Gastroesophageal sphincter (tissue), 4 donors: ENCODE measurements at regions not wholly inside any gene's neighbourhood (a gene's known extent, or its start where the extent isn't known, plus 50 kb on each side); places are given as distances from the start of the nearest gene placed in this dataset.

Experiments used
- ATAC-seq: fragments of 150-250 bp; one replicate; pipeline ENCODE4 v1.9.1; 2016; ENCODE audit warnings: mild to moderate bottlenecking, moderate library complexity
- H3K27ac ChIP-seq, 4 donors: fragments of 200-600 bp; sonication (generic) in 3 of 4; 1 replicate in 3 of 4; 2 replicates in 1 of 4; pipeline ENCODE4 v1.5.1; 2016 to 2019
- H3K27me3 ChIP-seq: fragments of 200-600 bp; sonication (generic); one replicate; pipeline ENCODE4 v1.5.1; 2019
- H3K36me3 ChIP-seq, 2 donors: fragments of 200-600 bp; sonication (generic); one replicate each; pipeline ENCODE4 v1.5.1; 2019; ENCODE audit warnings: control low read depth in 1 of 2
- H3K4me1 ChIP-seq, 3 donors: fragments of 200-600 bp; sonication (generic); 1 replicate in 2 of 3; 2 replicates in 1 of 3; pipeline ENCODE4 v1.5.1; 2016 to 2019; ENCODE audit warnings: control low read depth in 2 of 3
- H3K4me3 ChIP-seq, 2 donors: fragments of 200-600 bp; sonication (generic); one replicate each; pipeline ENCODE4 v1.5.1; 2019; ENCODE audit warnings: mild to moderate bottlenecking in 1 of 2, moderate library complexity in 1 of 2
- H3K9me3 ChIP-seq, 3 donors: fragments of 200-600 bp; sonication (generic); one replicate each; pipeline ENCODE4 v1.5.1; 2017 to 2019; ENCODE audit warnings: control low read depth in 2 of 3
- CTCF ChIP-seq, 4 experiments: fragments of 200-600 bp in 2 of 4; fragments of 450-650 bp in 2 of 4; sonication (generic) in 1 of 4; IDR thresholded peaks; one replicate each; pipeline ENCODE4 v1.5.1; 2017 to 2019; ENCODE audit warnings: antibody characterized with exemption in 4 of 4, mild to moderate bottlenecking in 2 of 4, moderate library complexity in 2 of 4
- EP300 ChIP-seq: sonication (generic); formaldehyde crosslinking; IDR thresholded peaks from one replicate; pipeline ENCODE4 v1.6.1; 2017; ENCODE audit warnings: antibody characterized with exemption, mild to moderate bottlenecking
- POLR2A ChIP-seq, 2 donors: fragments of 450-650 bp; IDR thresholded peaks; one replicate each; pipeline ENCODE4 v1.6.1; 2017; ENCODE audit warnings: antibody characterized with exemption in 2 of 2, mild to moderate bottlenecking in 2 of 2, moderate library complexity in 1 of 2
- POLR2AphosphoS5 ChIP-seq: sonication (generic); formaldehyde crosslinking; IDR thresholded peaks from one replicate; pipeline ENCODE4 v1.6.1; 2017; ENCODE audit warnings: antibody characterized with exemption
- WGBS, 2 donors: methylation state at CpG; one replicate each; pipeline ENCODE4 v1.1.5; 2018; ENCODE audit warnings: low coverage in 1 of 2; 5-methylcytosine and 5-hydroxymethylcytosine counted together

GRCh38 chr18:67305466-67305865 lies 211.1 kb downstream of the DSEL start:
- H3K27ac ChIP-seq: no peak overlapping the region
- no peak overlapping the region for H3K4me3 ChIP-seq
- 50 to 72% methylated on average over 1 to 2 of the region's 3 CpGs for WGBS, 2 donors
- H3K27me3 ChIP-seq: no peaks in the 10 kb centered on the region
- H3K36me3 ChIP-seq: no peaks in the 10 kb centered on the region
- ATAC-seq: no peak
- no peak for TF ChIP-seq POLR2AphosphoS5
- TF ChIP-seq POLR2A (IDR thresholded peaks at IDR 0.05): no peak
- no peak for TF ChIP-seq CTCF (IDR thresholded peaks at IDR 0.05)
- TF ChIP-seq EP300: no peak
- no peaks in the 10 kb centered on the region for H3K9me3 ChIP-seq
- H3K4me1 ChIP-seq: no peaks in the 10 kb centered on the region

DNA sequence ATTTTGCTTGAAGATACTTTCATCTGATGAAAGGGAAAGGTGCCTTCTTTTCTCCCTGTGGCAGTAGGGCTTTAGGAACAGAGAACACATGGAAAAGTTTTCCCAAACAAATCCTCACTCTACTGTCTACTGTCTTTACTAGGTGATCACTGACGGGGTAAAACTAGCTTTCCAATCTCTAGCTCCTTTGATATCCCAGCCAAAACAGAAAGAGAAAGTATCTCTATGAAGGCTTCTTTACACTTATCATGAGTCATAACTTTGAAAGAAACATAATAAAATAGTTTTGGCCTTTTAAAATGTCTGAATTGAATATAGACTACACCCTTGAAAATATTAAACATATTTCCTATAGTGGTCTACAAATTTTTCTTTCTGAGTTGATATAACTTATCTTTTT lies 214.5 kb downstream of the DSEL start:
- Histone ChIP-seq H3K27me3 (no peaks in the 10 kb centered on the region), H3K9me3 (no peaks in the 10 kb centered on the region), H3K27ac (no peak overlapping the region), H3K36me3 (no peaks in the 10 kb centered on the region), H3K4me3 (no peak overlapping the region), H3K4me1 (no peaks in the 10 kb centered on the region)
- 18% methylated on average over 1 of the region's 1 CpG for WGBS, 2 donors
- no peak for ATAC-seq
- TF ChIP-seq CTCF (IDR thresholded peaks at IDR 0.05) (no peak), POLR2A (IDR thresholded peaks at IDR 0.05) (no peak), POLR2AphosphoS5 (no peak), EP300 (no peak)

DNA sequence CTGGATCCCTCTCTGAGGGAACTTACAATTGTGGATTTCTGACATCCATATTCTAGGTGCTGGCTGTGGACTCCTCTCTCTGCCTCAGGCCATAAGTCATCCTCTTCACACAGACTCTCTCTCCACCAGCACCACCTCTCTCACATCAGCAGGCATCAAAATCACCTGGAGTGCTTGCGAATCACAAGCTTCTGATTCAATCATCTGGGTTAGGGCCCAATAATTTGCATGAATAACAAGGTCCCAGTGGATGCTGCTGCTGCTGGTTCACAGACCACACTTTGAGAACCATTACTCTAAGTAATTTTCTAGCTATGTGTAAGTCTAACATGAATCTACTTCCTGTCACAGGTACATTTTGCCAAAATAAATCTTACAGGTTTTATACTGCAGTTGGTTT lies 214.9 kb downstream of the DSEL start:
- no peaks in the 10 kb centered on the region for H3K36me3 ChIP-seq
- no peak for ATAC-seq
- H3K4me1 ChIP-seq: no peaks in the 10 kb centered on the region
- TF ChIP-seq POLR2AphosphoS5 (no peak), POLR2A (IDR thresholded peaks at IDR 0.05) (no peak), EP300 (no peak), CTCF (IDR thresholded peaks at IDR 0.05) (no peak)
- H3K27me3 ChIP-seq: no peaks in the 10 kb centered on the region
- H3K27ac ChIP-seq: no peak overlapping the region
- H3K4me3 ChIP-seq: no peak overlapping the region
- no peaks in the 10 kb centered on the region for H3K9me3 ChIP-seq
- 88 to 100% methylated on average over 1 of the region's 1 CpG for WGBS, 2 donors

DNA sequence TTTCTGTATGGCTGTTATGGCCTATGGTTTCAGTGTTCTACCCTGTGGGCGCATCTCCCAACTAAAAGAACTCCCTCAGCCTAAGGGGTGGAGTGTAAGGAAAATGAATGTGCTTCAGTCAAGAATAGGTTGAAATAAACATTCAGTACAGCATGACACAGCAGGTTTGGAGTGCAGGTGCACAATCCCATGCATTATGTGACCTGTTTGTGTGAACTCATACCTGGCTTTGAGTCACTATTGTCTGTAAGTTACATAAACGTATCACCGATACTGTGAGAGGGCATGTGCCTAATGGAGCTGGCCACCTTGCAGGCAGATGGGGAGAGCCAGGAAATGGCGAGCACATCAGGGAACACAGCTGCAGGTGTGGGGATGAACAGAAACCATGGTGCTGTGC lies 216.0 kb downstream of the DSEL start:
- no peak for TF ChIP-seq POLR2AphosphoS5
- TF ChIP-seq POLR2A (IDR thresholded peaks at IDR 0.05): no peak
- no peak for TF ChIP-seq CTCF (IDR thresholded peaks at IDR 0.05)
- TF ChIP-seq EP300: no peak
- H3K36me3 ChIP-seq: no peaks in the 10 kb centered on the region
- H3K9me3 ChIP-seq: no peaks in the 10 kb centered on the region
- no peaks in the 10 kb centered on the region for H3K4me1 ChIP-seq
- no peaks in the 10 kb centered on the region for H3K27me3 ChIP-seq
- ATAC-seq: no peak
- WGBS, 2 donors: 100% methylated on average over 2 to 4 of the region's 4 CpGs
- H3K4me3 ChIP-seq: no peak overlapping the region
- no peak overlapping the region for H3K27ac ChIP-seq

GRCh38 chr18:67292814-67293213 lies 223.7 kb downstream of the DSEL start:
- H3K27ac ChIP-seq: no peak overlapping the region
- TF ChIP-seq POLR2AphosphoS5 (no peak), CTCF (IDR thresholded peaks at IDR 0.05) (no peak), POLR2A (IDR thresholded peaks at IDR 0.05) (no peak), EP300 (no peak)
- no peaks in the 10 kb centered on the region for H3K4me1 ChIP-seq
- H3K9me3 ChIP-seq: no peaks in the 10 kb centered on the region
- no peaks in the 10 kb centered on the region for H3K36me3 ChIP-seq
- ATAC-seq: no peak
- no peaks in the 10 kb centered on the region for H3K27me3 ChIP-seq
- WGBS, 2 donors: 77 to 85% methylated on average over 3 of the region's 3 CpGs
- H3K4me3 ChIP-seq: no peak overlapping the region
